ENCODE measurements at regions not wholly inside any gene's neighbourhood (a gene's known extent, or its start where the extent isn't known, plus 50 kb on each side); places are given as distances from the start of the nearest gene placed in this dataset.

DNA sequence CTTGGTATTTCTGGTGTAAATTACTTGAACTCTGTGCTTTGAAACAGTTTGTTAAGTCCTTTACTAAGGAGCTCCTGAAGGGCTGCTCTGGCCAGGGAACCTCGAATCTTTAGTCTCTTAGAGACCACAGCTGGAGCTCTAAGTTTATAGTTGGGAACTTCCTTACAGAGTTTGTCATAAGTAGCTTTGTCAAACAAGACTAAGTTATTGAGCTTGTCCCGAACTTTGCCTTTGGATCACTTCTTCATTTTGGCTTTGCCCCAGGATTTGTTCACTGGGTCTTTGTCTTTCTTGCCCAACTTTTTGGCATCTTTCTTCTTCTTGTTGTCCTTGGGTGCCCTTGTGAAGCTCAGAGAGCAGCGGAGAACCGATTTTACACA, 64.8 kb downstream of the FAM50B start:
- Histone ChIP-seq H4K20me1 (ENCODE audit: control insufficient read depth, extremely low read depth, insufficient read depth, low read length) (no peaks in the 10 kb centered on the region), H2AFZ (ENCODE audit: control insufficient read depth, low read length) (no peak overlapping the region), H3K9me1 (ENCODE audit: control insufficient read depth, extremely low read depth, insufficient read depth, low read length) (no peaks in the 10 kb centered on the region), H3K4me2 (ENCODE audit: control insufficient read depth, extremely low read depth, insufficient read depth, low read depth, low read length) (no peak overlapping the region), H3K9ac (ENCODE audit: control insufficient read depth, extremely low read depth, insufficient read depth, low read length) (no peak overlapping the region), H3K4me3 (ENCODE audit: control insufficient read depth in 2 of 3, extremely low read depth in 1 of 3, insufficient read depth in 2 of 3, low read depth in 1 of 3, low read length in 3 of 3) (no peak overlapping the region), H3K79me2 (ENCODE audit: control insufficient read depth, insufficient read depth, low read length) (no peaks in the 10 kb centered on the region), H3K27ac (ENCODE audit: control insufficient read depth, insufficient read depth, low read length) (no peak overlapping the region), H3K4me1 (ENCODE audit: control insufficient read depth, extremely low read depth, insufficient read depth, low read length) (peaks cover 30% of the 10 kb centered on the region), H3K9me3 (ENCODE audit: control insufficient read depth, low read depth, low read length) (peaks cover 3% of the 10 kb centered on the region), H3K36me3 (ENCODE audit: control insufficient read depth in 2 of 2, extremely low read depth in 1 of 2, insufficient read depth in 2 of 2, low read length in 2 of 2) (no peaks in the 10 kb centered on the region), H3K27me3 (ENCODE audit: control insufficient read depth, extremely low read depth, insufficient read depth, low read length) (no peaks in the 10 kb centered on the region)
- dilution Hi-C loops (cut with MboI; ENCODE audit: extremely low pct_ligation_motif_present, low sequenced_read_pairs): no loop called here
- TF ChIP-seq, protein P1, sequence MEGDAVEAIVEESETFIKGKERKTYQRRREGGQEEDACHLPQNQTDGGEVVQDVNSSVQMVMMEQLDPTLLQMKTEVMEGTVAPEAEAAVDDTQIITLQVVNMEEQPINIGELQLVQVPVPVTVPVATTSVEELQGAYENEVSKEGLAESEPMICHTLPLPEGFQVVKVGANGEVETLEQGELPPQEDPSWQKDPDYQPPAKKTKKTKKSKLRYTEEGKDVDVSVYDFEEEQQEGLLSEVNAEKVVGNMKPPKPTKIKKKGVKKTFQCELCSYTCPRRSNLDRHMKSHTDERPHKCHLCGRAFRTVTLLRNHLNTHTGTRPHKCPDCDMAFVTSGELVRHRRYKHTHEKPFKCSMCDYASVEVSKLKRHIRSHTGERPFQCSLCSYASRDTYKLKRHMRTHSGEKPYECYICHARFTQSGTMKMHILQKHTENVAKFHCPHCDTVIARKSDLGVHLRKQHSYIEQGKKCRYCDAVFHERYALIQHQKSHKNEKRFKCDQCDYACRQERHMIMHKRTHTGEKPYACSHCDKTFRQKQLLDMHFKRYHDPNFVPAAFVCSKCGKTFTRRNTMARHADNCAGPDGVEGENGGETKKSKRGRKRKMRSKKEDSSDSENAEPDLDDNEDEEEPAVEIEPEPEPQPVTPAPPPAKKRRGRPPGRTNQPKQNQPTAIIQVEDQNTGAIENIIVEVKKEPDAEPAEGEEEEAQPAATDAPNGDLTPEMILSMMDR (optimal IDR thresholded peaks at IDR 0.05 in 1 of 3, IDR thresholded peaks at IDR 0.05 in 1 of 3, conservative IDR thresholded peaks at IDR 0.05 in 1 of 3; ENCODE audit: extremely low read depth in 1 of 3, insufficient read depth in 2 of 3, low read length in 3 of 3): no peak
- no peak for TF ChIP-seq EZH2 (IDR thresholded peaks at IDR 0.05; ENCODE audit: low read length)
- FAIRE-seq (no peak), DNase-seq (ENCODE audit: low read depth, low spot score) (no peak)

DNA sequence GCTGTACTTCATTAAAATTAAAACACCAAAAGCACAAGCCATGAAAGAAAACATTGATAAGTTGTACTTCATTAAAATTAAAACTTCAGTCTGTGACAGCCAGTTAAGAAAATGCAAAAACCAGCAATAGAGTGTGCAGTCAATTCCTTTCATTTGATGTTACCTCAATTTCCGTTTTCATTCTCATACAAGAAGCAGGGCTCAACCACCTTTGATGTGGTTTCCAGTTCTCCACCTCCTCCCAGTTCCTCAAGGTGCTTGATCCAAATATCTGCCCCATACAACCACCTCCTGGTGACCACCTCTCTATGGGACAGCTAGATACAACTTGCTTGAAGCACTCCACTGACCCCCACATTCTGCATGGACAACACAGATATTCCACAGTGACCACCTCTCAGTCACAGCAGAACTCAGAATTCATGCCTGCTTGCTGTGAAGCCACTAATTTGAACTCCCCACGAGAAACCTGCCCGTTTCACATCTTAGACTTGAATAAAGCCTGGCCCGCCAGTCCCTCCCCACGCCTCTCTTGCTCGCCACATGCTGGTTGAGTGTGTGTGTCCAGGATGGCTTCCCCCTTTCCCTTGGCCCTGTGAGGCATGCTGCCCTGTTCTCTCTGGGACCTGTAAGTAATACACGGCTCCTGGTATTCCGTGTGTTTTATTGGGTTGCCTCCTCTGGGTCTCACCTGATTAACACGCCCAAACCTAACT, 66.1 kb downstream of the FAM50B start:
- peaks cover 3% of the 10 kb centered on the region for H3K9me3 ChIP-seq (ENCODE audit: control insufficient read depth, low read depth, low read length)
- H3K9ac ChIP-seq (ENCODE audit: control insufficient read depth, extremely low read depth, insufficient read depth, low read length): no peak overlapping the region
- FAIRE-seq: no peak
- no peak for DNase-seq (ENCODE audit: low read depth, low spot score)
- no peaks in the 10 kb centered on the region for H3K27me3 ChIP-seq (ENCODE audit: control insufficient read depth, extremely low read depth, insufficient read depth, low read length)
- H3K4me1 ChIP-seq (ENCODE audit: control insufficient read depth, extremely low read depth, insufficient read depth, low read length): peaks cover 30% of the 10 kb centered on the region
- H3K36me3 ChIP-seq (ENCODE audit: control insufficient read depth in 2 of 2, extremely low read depth in 1 of 2, insufficient read depth in 2 of 2, low read length in 2 of 2): no peaks in the 10 kb centered on the region
- H3K27ac ChIP-seq (ENCODE audit: control insufficient read depth, insufficient read depth, low read length): no peak overlapping the region
- H3K4me2 ChIP-seq (ENCODE audit: control insufficient read depth, extremely low read depth, insufficient read depth, low read depth, low read length): no peak overlapping the region
- no peaks in the 10 kb centered on the region for H4K20me1 ChIP-seq (ENCODE audit: control insufficient read depth, extremely low read depth, insufficient read depth, low read length)
- no peaks in the 10 kb centered on the region for H3K9me1 ChIP-seq (ENCODE audit: control insufficient read depth, extremely low read depth, insufficient read depth, low read length)
- H3K4me3 ChIP-seq (ENCODE audit: control insufficient read depth in 2 of 3, extremely low read depth in 1 of 3, insufficient read depth in 2 of 3, low read depth in 1 of 3, low read length in 3 of 3): no peak overlapping the region
- dilution Hi-C loops (cut with MboI; ENCODE audit: extremely low pct_ligation_motif_present, low sequenced_read_pairs): no loop called here
- TF ChIP-seq EZH2 (IDR thresholded peaks at IDR 0.05; ENCODE audit: low read length): no peak
- TF ChIP-seq, protein P1 (optimal IDR thresholded peaks at IDR 0.05 in 1 of 3, IDR thresholded peaks at IDR 0.05 in 1 of 3, conservative IDR thresholded peaks at IDR 0.05 in 1 of 3; ENCODE audit: extremely low read depth in 1 of 3, insufficient read depth in 2 of 3, low read length in 3 of 3): no peak
- H2AFZ ChIP-seq (ENCODE audit: control insufficient read depth, low read length): no peak overlapping the region
- H3K79me2 ChIP-seq (ENCODE audit: control insufficient read depth, insufficient read depth, low read length): no peaks in the 10 kb centered on the region
